ENCODE measurements at regions not wholly inside any gene's neighbourhood (a gene's known extent, or its start where the extent isn't known, plus 50 kb on each side); places are given as distances from the start of the nearest gene placed in this dataset.

- no peak overlapping the region for H3K4me3 ChIP-seq (ENCODE audit: low read depth, low read length)
- TF ChIP-seq POLR2A (IDR thresholded peaks at IDR 0.05; ENCODE audit: extremely low read depth, insufficient read length) (no peak), CTCF (IDR thresholded peaks at IDR 0.05; ENCODE audit: low read depth, low read length) (no peak), MYC (IDR thresholded peaks at IDR 0.05; ENCODE audit: low read depth, low read length) (no peak), MAX (IDR thresholded peaks at IDR 0.05; ENCODE audit: low read depth, low read length) (no peak)
- no peak for DNase-seq (ENCODE audit: low read depth)
These were observed 77.4 kb downstream of the SAMD9 start for GRCh38 chr7:93040355-93040754.

GRCh38 chr7:93039786-93040185 lies 78.0 kb downstream of the SAMD9 start:
- TF ChIP-seq MYC (IDR thresholded peaks at IDR 0.05; ENCODE audit: low read depth, low read length) (no peak), CTCF (IDR thresholded peaks at IDR 0.05; ENCODE audit: low read depth, low read length) (no peak), MAX (IDR thresholded peaks at IDR 0.05; ENCODE audit: low read depth, low read length) (no peak), POLR2A (IDR thresholded peaks at IDR 0.05; ENCODE audit: extremely low read depth, insufficient read length) (no peak)
- no peak overlapping the region for H3K4me3 ChIP-seq (ENCODE audit: low read depth, low read length)
- peak; percentile 10 for DNase-seq (ENCODE audit: low read depth)

DNA sequence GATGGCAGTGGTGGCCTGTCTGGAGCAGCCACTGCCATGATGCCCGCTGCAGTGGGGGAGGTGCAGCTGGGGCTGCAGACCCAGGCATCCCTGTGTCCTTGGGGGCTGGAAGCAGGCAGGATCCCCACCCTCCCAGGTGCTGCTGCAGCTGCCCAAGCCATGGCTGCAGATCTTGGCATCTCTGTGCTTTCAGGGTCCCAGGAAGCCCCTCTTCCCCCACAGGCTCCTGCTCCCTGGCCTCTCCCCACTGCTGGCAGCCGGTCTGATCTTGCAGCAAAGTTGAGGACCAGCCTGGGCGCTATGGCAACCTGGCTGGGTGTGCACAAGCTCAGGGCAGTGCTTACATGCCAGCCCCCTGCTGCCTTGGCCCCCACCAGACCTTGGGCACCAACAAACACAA lies 78.5 kb downstream of the SAMD9 start:
- DNase-seq (ENCODE audit: low read depth) = no peak
- no peak overlapping the region for H3K4me3 ChIP-seq (ENCODE audit: low read depth, low read length)
- TF ChIP-seq CTCF (IDR thresholded peaks at IDR 0.05; ENCODE audit: low read depth, low read length) (no peak), POLR2A (IDR thresholded peaks at IDR 0.05; ENCODE audit: extremely low read depth, insufficient read length) (no peak), MAX (IDR thresholded peaks at IDR 0.05; ENCODE audit: low read depth, low read length) (no peak), MYC (IDR thresholded peaks at IDR 0.05; ENCODE audit: low read depth, low read length) (no peak)

DNA sequence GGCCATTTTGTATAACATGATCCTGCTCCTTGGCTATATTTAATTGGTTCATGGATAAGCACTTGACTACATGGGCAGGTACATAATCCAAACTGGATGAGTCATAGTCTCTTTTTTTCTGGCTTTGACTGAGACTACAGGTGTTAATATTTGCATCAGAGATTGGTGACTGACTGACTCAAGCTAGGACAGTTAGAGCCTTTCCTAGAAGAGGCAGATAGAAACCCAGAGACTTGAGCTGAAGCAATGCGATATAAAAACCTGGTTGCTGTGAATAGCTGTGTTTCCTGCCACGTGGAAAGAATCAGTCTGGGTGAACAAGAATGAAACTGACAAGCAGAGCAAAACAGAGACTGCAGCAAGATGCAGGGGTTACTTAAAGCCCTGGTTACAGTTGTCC lies 81.0 kb downstream of the SAMD9 start:
- H3K4me3 ChIP-seq (ENCODE audit: low read depth, low read length) = no peak overlapping the region
- DNase-seq (ENCODE audit: low read depth) = no peak
- TF ChIP-seq MYC (IDR thresholded peaks at IDR 0.05; ENCODE audit: low read depth, low read length) (no peak), MAX (IDR thresholded peaks at IDR 0.05; ENCODE audit: low read depth, low read length) (no peak)

- no peak overlapping the region for H3K4me3 ChIP-seq (ENCODE audit: low read depth, low read length)
- no peak for TF ChIP-seq MAX (IDR thresholded peaks at IDR 0.05; ENCODE audit: low read depth, low read length)
- no peak for TF ChIP-seq POLR2A (IDR thresholded peaks at IDR 0.05; ENCODE audit: extremely low read depth, insufficient read length)
- TF ChIP-seq CTCF (IDR thresholded peaks at IDR 0.05; ENCODE audit: low read depth, low read length) = no peak
- TF ChIP-seq MYC (IDR thresholded peaks at IDR 0.05; ENCODE audit: low read depth, low read length) = no peak
- DNase-seq (ENCODE audit: low read depth) = no peak
These were observed 81.6 kb downstream of the SAMD9 start for GRCh38 chr7:93036149-93036640.

- no peak for DNase-seq (ENCODE audit: low read depth)
- no peak overlapping the region for H3K4me3 ChIP-seq (ENCODE audit: low read depth, low read length)
- TF ChIP-seq CTCF (IDR thresholded peaks at IDR 0.05; ENCODE audit: low read depth, low read length) (no peak), POLR2A (IDR thresholded peaks at IDR 0.05; ENCODE audit: extremely low read depth, insufficient read length) (no peak), MYC (IDR thresholded peaks at IDR 0.05; ENCODE audit: low read depth, low read length) (no peak), MAX (IDR thresholded peaks at IDR 0.05; ENCODE audit: low read depth, low read length) (no peak)
These were observed 86.0 kb downstream of the SAMD9 start for GRCh38 chr7:93031795-93032194.
